A549 (cell line): ENCODE measurements at regions not wholly inside any gene's neighbourhood (a gene's known extent, or its start where the extent isn't known, plus 50 kb on each side); places are given as distances from the start of the nearest gene placed in this dataset.

Experiments used
- ATAC-seq, 2 experiments: fragments of 200-7000 bp in 1 of 2; fragments of >200 bp in 1 of 2; cut with Nextera tagmentation in 1 of 2; cut with Tn5 transposase in 1 of 2; 3 replicates each; pipeline versions ENCODE4 v1.8.0 to v1.9.1; 2018 to 2020; ENCODE audit warnings: mild to moderate bottlenecking in 1 of 2, moderate library complexity in 1 of 2
- CTCF ChIA-PET: fragments of 300-600 bp; sonication (Branson Sonifier 250); formaldehyde crosslinking; extraction: SDS; loops from one replicate; lab custom pipeline; 2021; ENCODE audit warnings: antibody characterized with exemption, inconsistent platforms; lab: Yijun Ruan, JAX
- POLR2A ChIA-PET: fragments of 350-600 bp; formaldehyde crosslinking; extraction: SDS; loops from one replicate; lab custom pipeline; 2021; ENCODE audit warnings: antibody characterized with exemption, inconsistent platforms; lab: Yijun Ruan, JAX
- DNase-seq, 2 experiments: peaks; one replicate each; pipeline versions ENCODE4 v3.0.0 to v3.0.0-alpha.2; 2011 to 2016; ENCODE audit warnings: low read depth in 1 of 2, low spot score in 1 of 2
- FAIRE-seq: peaks from 2 replicates; lab custom pipeline; 2011; peaks lifted over from hg19 to GRCh38; lab: Jason Lieb, UNC
- H3K27ac ChIP-seq, 2 experiments: fragments of >200 bp; sonication (Bioruptor Twin); formaldehyde crosslinking; 3 replicates each; pipeline ENCODE4 v1.5.1; 2016 to 2017
- H3K4me1 ChIP-seq: fragments of >200 bp; sonication (Bioruptor Twin); formaldehyde crosslinking; 3 replicates; pipeline ENCODE4 v1.6.1; 2016
- H3K4me2 ChIP-seq: fragments of >200 bp; sonication (Bioruptor Twin); formaldehyde crosslinking; 3 replicates; pipeline ENCODE4 v1.6.1; 2016
- H3K4me3 ChIP-seq: fragments of >200 bp; sonication (Bioruptor Twin); formaldehyde crosslinking; 3 replicates; pipeline ENCODE4 v1.5.1; 2016
- H3K9me3 ChIP-seq: fragments of >200 bp; sonication (Bioruptor Twin); formaldehyde crosslinking; 3 replicates; pipeline ENCODE4 v1.6.1; 2016
- BCL3 ChIP-seq: fragments of >200 bp; sonication (Bioruptor Twin); formaldehyde crosslinking; IDR thresholded peaks from 3 replicates; pipeline ENCODE4 v1.6.1; 2016
- BHLHE40 ChIP-seq: IDR thresholded peaks from 2 replicates; pipeline ENCODE4 v1.6.1; 2012; ENCODE audit warnings: low read depth, low read length, inconsistent platforms
- CHD4 ChIP-seq: fragments of 200-600 bp; sonication (generic); IDR thresholded peaks from 2 replicates; pipeline ENCODE4 v1.6.1; 2016; ENCODE audit warnings: antibody characterized with exemption, mild to moderate bottlenecking, borderline replicate concordance
- CTCF ChIP-seq: fragments of >200 bp; sonication (Bioruptor Twin); formaldehyde crosslinking; IDR thresholded peaks from 3 replicates; pipeline ENCODE4 v1.5.1; 2016
- EHF ChIP-seq: fragments of 250-450 bp; sonication (Bioruptor Pico); IDR thresholded peaks from 2 replicates; pipeline ENCODE4 v1.5.0; 2020; ENCODE audit warnings: mild to moderate bottlenecking
- HDAC2 ChIP-seq: fragments of 200-600 bp; sonication (generic); IDR thresholded peaks from 2 replicates; pipeline ENCODE4 v1.6.1; 2016
- HEYL ChIP-seq: fragments of 250-450 bp; sonication (Bioruptor Pico); IDR thresholded peaks from 2 replicates; pipeline ENCODE4 v1.8.0; 2021; ENCODE audit warnings: mild to moderate bottlenecking, moderate library complexity
- HOXA7 ChIP-seq: fragments of 250-450 bp; sonication (Bioruptor Pico); IDR thresholded peaks from 2 replicates; pipeline ENCODE4 v1.5.0; 2020; ENCODE audit warnings: mild to moderate bottlenecking, moderate library complexity
- HOXB13 ChIP-seq: fragments of 250-450 bp; sonication (Bioruptor Pico); IDR thresholded peaks from 2 replicates; pipeline ENCODE4 v1.5.0; 2020; ENCODE audit warnings: low read depth, mild to moderate bottlenecking, moderate library complexity
- HOXB5 ChIP-seq: fragments of 250-450 bp; sonication (Bioruptor Pico); IDR thresholded peaks from 2 replicates; pipeline ENCODE4 v1.5.0; 2020; ENCODE audit warnings: mild to moderate bottlenecking, moderate library complexity
- KDM1A ChIP-seq: fragments of 200-600 bp; sonication (generic); IDR thresholded peaks from 2 replicates; pipeline ENCODE4 v1.6.1; 2016; ENCODE audit warnings: low read depth, mild to moderate bottlenecking
- NFE2L2 ChIP-seq: fragments of 150-350 bp; conservative IDR thresholded peaks from 2 replicates; pipeline ENCODE4 v1.6.1; 2014; ENCODE audit warnings: low read length
- NR3C1 ChIP-seq: fragments of >200 bp; sonication (Bioruptor Twin); formaldehyde crosslinking; IDR thresholded peaks from 3 replicates; pipeline ENCODE4 v1.6.1; 2017
- PBX3 ChIP-seq: IDR thresholded peaks from 2 replicates; pipeline ENCODE4 v1.6.1; 2012
- RARB ChIP-seq: fragments of 250-450 bp; sonication (Bioruptor Pico); IDR thresholded peaks from 2 replicates; pipeline ENCODE4 v1.8.0; 2021; ENCODE audit warnings: mild to moderate bottlenecking, moderate library complexity
- RCOR1 ChIP-seq: fragments of 150-350 bp; IDR thresholded peaks from 2 replicates; pipeline ENCODE4 v1.6.1; 2014; ENCODE audit warnings: antibody characterized with exemption, low read length, low read depth
- REST ChIP-seq: fragments of 200-600 bp; sonication (generic); IDR thresholded peaks from 2 replicates; pipeline ENCODE4 v1.6.1; 2016; ENCODE audit warnings: antibody characterized with exemption, mild to moderate bottlenecking, moderate library complexity
- RFX5 ChIP-seq: fragments of 450-650 bp; IDR thresholded peaks from 2 replicates; pipeline ENCODE4 v1.7.1; 2014; ENCODE audit warnings: antibody characterized with exemption, mild to moderate bottlenecking, moderate library complexity
- SMC3 ChIP-seq: fragments of >200 bp; sonication (Bioruptor Twin); formaldehyde crosslinking; IDR thresholded peaks from 3 replicates; pipeline ENCODE4 v1.6.1; 2018; ENCODE audit warnings: inconsistent platforms
- TP53 ChIP-seq: fragments of 250-450 bp; sonication (Bioruptor Pico); IDR thresholded peaks from 2 replicates; pipeline ENCODE4 v1.5.0; 2021; ENCODE audit warnings: mild to moderate bottlenecking, moderate library complexity
- ZNF302 ChIP-seq: fragments of 250-450 bp; sonication (Bioruptor Pico); IDR thresholded peaks from 2 replicates; pipeline ENCODE4 v1.9.0; 2021; ENCODE audit warnings: inconsistent platforms, mild to moderate bottlenecking, moderate library complexity
- WGBS: methylation state at CpG from one replicate; pipeline ENCODE4 v1.1.6; 2017; ENCODE audit errors: missing lambda C conversion rate; 5-methylcytosine and 5-hydroxymethylcytosine counted together

- no peak for TF ChIP-seq REST
- no peak for TF ChIP-seq CTCF
Measured at GRCh38 chr12:67498991-67499390, 149.6 kb upstream of the DYRK2 start (continued).

- no peak for DNase-seq
- no peak overlapping the region for H3K27ac ChIP-seq
- ATAC-seq = no peak
- no peak overlapping the region for H3K4me3 ChIP-seq
- WGBS = 27% methylated on average over 2 of the region's 2 CpGs
- no peaks in the 10 kb centered on the region; the same call in 2 of the 3 replicates for H3K9me3 ChIP-seq
- POLR2A ChIA-PET = no interaction called here
- CTCF ChIA-PET = no interaction called here
- TF ChIP-seq REST = no peak
- no peak for TF ChIP-seq BHLHE40
- no peak for TF ChIP-seq PBX3
- no peak for TF ChIP-seq EHF (CRISPR knock-in tag)
- TF ChIP-seq NFE2L2 = no peak
- no peak for TF ChIP-seq RARB (CRISPR knock-in tag)
- TF ChIP-seq KDM1A = no peak
- no peaks in the 10 kb centered on the region for H3K4me1 ChIP-seq
- FAIRE-seq = no peak
- no peak overlapping the region for H3K4me2 ChIP-seq
Measured at GRCh38 chr12:67501362-67501761, 147.2 kb upstream of the DYRK2 start.

- Histone ChIP-seq H3K4me1 (no peaks in the 10 kb centered on the region), H3K4me3 (no peak overlapping the region), H3K27ac (no peak overlapping the region), H3K4me2 (no peak overlapping the region), H3K9me3 (no peaks in the 10 kb centered on the region)
- 3% methylated on average over 1 of the region's 1 CpG for whole genome bisulfite sequencing
- POLR2A ChIA-PET = no interaction called here
- no peak for ATAC-seq
- FAIRE-seq = no peak
- no peak for DNase-seq
- TF ChIP-seq BHLHE40 (no peak), BCL3 (no peak), ZNF302 (CRISPR knock-in tag) (no peak), RCOR1 (no peak), TP53 (CRISPR knock-in tag) (no peak), CHD4 (no peak), SMC3 (no peak), RFX5 (no peak), NR3C1 (no peak), HOXB13 (CRISPR knock-in tag) (no peak), NFE2L2 (no peak), KDM1A (no peak), HDAC2 (no peak), HOXA7 (CRISPR knock-in tag) (no peak), HOXB5 (CRISPR knock-in tag) (no peak), HEYL (CRISPR knock-in tag) (no peak)
- CTCF ChIA-PET = no interaction called here
Measured at GRCh38 chr12:67504026-67504425, 144.5 kb upstream of the DYRK2 start.
